ENCODE measurements at regions not wholly inside any gene's neighbourhood (a gene's known extent, or its start where the extent isn't known, plus 50 kb on each side); places are given as distances from the start of the nearest gene placed in this dataset.

DNA sequence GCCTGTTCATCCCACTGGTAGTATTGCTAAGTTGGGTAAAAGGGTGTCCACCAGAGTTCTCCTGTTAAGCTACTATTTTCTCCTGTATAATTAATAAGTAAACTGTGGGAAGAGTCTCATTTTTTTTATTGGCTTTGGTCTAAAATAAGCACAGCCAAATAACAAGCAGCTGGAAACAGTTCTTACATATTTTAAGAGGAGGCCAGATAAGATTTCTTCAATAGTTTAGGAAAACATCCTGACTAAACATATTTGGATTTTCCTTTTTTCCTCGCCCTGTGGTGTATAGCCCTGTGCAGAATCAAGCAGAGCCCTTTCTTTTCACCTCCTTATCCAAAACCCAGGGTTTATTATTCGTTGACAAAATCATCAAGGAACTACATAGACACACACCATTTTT, 122.2 kb upstream of the ZNF608 start (continued):
- TF ChIP-seq JUN (IDR thresholded peaks at IDR 0.05) (no peak), ZSCAN20 (CRISPR knock-in tag; IDR thresholded peaks at IDR 0.05) (no peak), EHF (CRISPR knock-in tag; IDR thresholded peaks at IDR 0.05) (no peak), MAZ (IDR thresholded peaks at IDR 0.05; ENCODE audit: borderline replicate concordance, low read depth, low read length) (no peak), FOSB (CRISPR knock-in tag; IDR thresholded peaks at IDR 0.05) (no peak), EP300 (IDR thresholded peaks at IDR 0.05) (no peak), CHD4 (IDR thresholded peaks at IDR 0.05; ENCODE audit: borderline replicate concordance) (no peak)
- TF ChIP-seq, protein P1, sequence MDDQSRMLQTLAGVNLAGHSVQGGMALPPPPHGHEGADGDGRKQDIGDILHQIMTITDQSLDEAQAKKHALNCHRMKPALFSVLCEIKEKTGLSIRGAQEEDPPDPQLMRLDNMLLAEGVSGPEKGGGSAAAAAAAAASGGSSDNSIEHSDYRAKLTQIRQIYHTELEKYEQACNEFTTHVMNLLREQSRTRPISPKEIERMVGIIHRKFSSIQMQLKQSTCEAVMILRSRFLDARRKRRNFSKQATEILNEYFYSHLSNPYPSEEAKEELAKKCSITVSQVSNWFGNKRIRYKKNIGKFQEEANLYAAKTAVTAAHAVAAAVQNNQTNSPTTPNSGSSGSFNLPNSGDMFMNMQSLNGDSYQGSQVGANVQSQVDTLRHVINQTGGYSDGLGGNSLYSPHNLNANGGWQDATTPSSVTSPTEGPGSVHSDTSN (IDR thresholded peaks at IDR 0.05) = no peak

DNA sequence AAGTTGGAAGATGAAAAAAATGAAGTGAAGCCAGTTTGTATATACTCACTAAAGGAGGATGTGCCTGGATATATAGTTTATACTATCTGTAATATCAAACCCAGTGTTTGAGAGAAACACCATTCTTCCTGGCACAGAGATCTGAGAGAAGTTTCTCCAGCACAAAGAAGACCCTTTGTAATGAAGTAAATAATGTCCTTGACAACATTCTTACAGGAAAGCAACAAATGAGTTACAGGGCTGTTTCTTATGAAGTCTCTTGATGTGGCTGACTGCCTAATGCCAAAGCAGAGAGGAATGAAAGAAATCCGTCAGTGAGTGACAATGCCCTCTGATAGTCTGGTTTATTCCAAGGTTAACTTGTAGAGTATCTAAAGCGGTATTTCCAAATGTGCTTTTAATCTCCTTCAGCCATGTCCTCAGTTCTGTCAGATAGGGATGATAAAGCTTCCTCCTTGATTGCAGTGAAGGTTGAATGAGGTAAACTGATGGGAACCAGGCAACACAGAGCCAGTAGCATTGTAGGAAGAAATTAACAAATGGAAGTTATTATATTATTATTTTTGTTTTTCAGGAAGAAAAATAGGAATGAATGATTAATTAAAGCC, 123.1 kb upstream of the ZNF608 start:
- FAIRE-seq (peak; percentile 43), ATAC-seq (no peak), DNase-seq (ENCODE audit: low read depth in 1 of 2, low spot score in 1 of 2) (no peak)
- no peak overlapping the region for H3K4me2 ChIP-seq
- ChIA-PET CTCF (no interaction called here), POLR2A (no interaction called here)
- no peaks in the 10 kb centered on the region for H3K9me3 ChIP-seq
- no peak overlapping the region for H3K4me3 ChIP-seq
- H3K4me1 ChIP-seq = no peaks in the 10 kb centered on the region
- no peak for TF ChIP-seq FOSL2 (IDR thresholded peaks at IDR 0.05)
- no peak for TF ChIP-seq FOSL2 (CRISPR knock-in tag; IDR thresholded peaks at IDR 0.05)
- no peak for TF ChIP-seq BHLHE40 (IDR thresholded peaks at IDR 0.05; ENCODE audit: low read depth, low read length)
- TF ChIP-seq ZNF302 (CRISPR knock-in tag; IDR thresholded peaks at IDR 0.05) = no peak
- TF ChIP-seq CHD2 (IDR thresholded peaks at IDR 0.05; ENCODE audit: low read length, partially characterized antibody) = no peak
- TF ChIP-seq, protein P1 (IDR thresholded peaks at IDR 0.05) = no peak
- no peak for TF ChIP-seq TFCP2L1 (CRISPR knock-in tag; IDR thresholded peaks at IDR 0.05)
- TF ChIP-seq, protein P2, sequence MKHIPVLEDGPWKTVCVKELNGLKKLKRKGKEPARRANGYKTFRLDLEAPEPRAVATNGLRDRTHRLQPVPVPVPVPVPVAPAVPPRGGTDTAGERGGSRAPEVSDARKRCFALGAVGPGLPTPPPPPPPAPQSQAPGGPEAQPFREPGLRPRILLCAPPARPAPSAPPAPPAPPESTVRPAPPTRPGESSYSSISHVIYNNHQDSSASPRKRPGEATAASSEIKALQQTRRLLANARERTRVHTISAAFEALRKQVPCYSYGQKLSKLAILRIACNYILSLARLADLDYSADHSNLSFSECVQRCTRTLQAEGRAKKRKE (CRISPR knock-in tag; IDR thresholded peaks at IDR 0.05; ENCODE audit: low read depth) = no peak
- TF ChIP-seq EHF (CRISPR knock-in tag; IDR thresholded peaks at IDR 0.05) = no peak
- TF ChIP-seq, protein P3, sequence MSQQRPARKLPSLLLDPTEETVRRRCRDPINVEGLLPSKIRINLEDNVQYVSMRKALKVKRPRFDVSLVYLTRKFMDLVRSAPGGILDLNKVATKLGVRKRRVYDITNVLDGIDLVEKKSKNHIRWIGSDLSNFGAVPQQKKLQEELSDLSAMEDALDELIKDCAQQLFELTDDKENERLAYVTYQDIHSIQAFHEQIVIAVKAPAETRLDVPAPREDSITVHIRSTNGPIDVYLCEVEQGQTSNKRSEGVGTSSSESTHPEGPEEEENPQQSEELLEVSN (IDR thresholded peaks at IDR 0.05; ENCODE audit: borderline replicate concordance, low read depth) = no peak
- no peak for TF ChIP-seq RNF2 (IDR thresholded peaks at IDR 0.05; ENCODE audit: borderline replicate concordance, low read depth)
- no peak for TF ChIP-seq SMC3 (IDR thresholded peaks at IDR 0.05)
- no peak for TF ChIP-seq FOSB (CRISPR knock-in tag; IDR thresholded peaks at IDR 0.05)
- TF ChIP-seq, protein P4, sequence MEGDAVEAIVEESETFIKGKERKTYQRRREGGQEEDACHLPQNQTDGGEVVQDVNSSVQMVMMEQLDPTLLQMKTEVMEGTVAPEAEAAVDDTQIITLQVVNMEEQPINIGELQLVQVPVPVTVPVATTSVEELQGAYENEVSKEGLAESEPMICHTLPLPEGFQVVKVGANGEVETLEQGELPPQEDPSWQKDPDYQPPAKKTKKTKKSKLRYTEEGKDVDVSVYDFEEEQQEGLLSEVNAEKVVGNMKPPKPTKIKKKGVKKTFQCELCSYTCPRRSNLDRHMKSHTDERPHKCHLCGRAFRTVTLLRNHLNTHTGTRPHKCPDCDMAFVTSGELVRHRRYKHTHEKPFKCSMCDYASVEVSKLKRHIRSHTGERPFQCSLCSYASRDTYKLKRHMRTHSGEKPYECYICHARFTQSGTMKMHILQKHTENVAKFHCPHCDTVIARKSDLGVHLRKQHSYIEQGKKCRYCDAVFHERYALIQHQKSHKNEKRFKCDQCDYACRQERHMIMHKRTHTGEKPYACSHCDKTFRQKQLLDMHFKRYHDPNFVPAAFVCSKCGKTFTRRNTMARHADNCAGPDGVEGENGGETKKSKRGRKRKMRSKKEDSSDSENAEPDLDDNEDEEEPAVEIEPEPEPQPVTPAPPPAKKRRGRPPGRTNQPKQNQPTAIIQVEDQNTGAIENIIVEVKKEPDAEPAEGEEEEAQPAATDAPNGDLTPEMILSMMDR (IDR thresholded peaks at IDR 0.05) = no peak
- TF ChIP-seq HEYL (CRISPR knock-in tag; IDR thresholded peaks at IDR 0.05) = no peak
- TF ChIP-seq MYC (IDR thresholded peaks at IDR 0.05; ENCODE audit: borderline replicate concordance, low read length) = no peak
- no peak for TF ChIP-seq POLR2A (IDR thresholded peaks at IDR 0.05; ENCODE audit: low read length)
- TF ChIP-seq HDAC2 (IDR thresholded peaks at IDR 0.05) = no peak
- TF ChIP-seq CEBPB (IDR thresholded peaks at IDR 0.05) = no peak
- TF ChIP-seq, protein P5, sequence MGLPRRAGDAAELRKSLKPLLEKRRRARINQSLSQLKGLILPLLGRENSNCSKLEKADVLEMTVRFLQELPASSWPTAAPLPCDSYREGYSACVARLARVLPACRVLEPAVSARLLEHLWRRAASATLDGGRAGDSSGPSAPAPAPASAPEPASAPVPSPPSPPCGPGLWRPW (IDR thresholded peaks at IDR 0.05) = no peak
- TF ChIP-seq, protein P6, sequence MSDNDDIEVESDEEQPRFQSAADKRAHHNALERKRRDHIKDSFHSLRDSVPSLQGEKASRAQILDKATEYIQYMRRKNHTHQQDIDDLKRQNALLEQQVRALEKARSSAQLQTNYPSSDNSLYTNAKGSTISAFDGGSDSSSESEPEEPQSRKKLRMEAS (IDR thresholded peaks at IDR 0.05) = no peak
- H3K27ac ChIP-seq = no peak overlapping the region
- 72% methylated on average over 2 of the region's 2 CpGs for WGBS (ENCODE audit: missing lambda C conversion rate)
